Fibroblast of skin of back (primary cell): ENCODE measurements at regions not wholly inside any gene's neighbourhood (a gene's known extent, or its start where the extent isn't known, plus 50 kb on each side); places are given as distances from the start of the nearest gene placed in this dataset.

Source experiments
- DNase-seq: peaks from one replicate; pipeline ENCODE4 v3.0.0-alpha.2; 2013

GRCh38 chr12:125919856-125920470 is 854.7 kb downstream of the AACS start:
- DNase-seq: no peak

- no peak for DNase-seq
Measured at GRCh38 chr12:125922330-125922729, 857.1 kb downstream of the AACS start.

GRCh38 chr12:125936502-125936901 is 871.3 kb downstream of the AACS start:
- no peak for DNase-seq

GRCh38 chr12:125944446-125944845 is 879.2 kb downstream of the AACS start:
- DNase-seq: no peak

- DNase-seq: no peak
Measured at GRCh38 chr12:125949471-125949870, 884.2 kb downstream of the AACS start.

- DNase-seq: no peak
Measured at GRCh38 chr12:125954362-125954761, 889.1 kb downstream of the AACS start.

GRCh38 chr12:125956186-125956585 is 891.0 kb downstream of the AACS start:
- DNase-seq: no peak

GRCh38 chr12:125966641-125967040 is 901.4 kb downstream of the AACS start:
- DNase-seq: no peak

- no peak for DNase-seq
Measured at GRCh38 chr12:125968413-125968812, 903.2 kb downstream of the AACS start.

- DNase-seq: no peak
Measured at GRCh38 chr12:125971981-125972380, 906.7 kb downstream of the AACS start.

- no peak for DNase-seq
Measured at GRCh38 chr12:125978286-125978685, 913.1 kb downstream of the AACS start.

- DNase-seq: no peak
Measured at GRCh38 chr12:125981610-125982253, 916.5 kb downstream of the AACS start.

GRCh38 chr12:125983094-125983783 is 918.0 kb downstream of the AACS start:
- DNase-seq: no peak

- DNase-seq: no peak
Measured at GRCh38 chr12:125983784-125984500, 918.7 kb downstream of the AACS start.

- DNase-seq: no peak
Measured at GRCh38 chr12:125988545-125988944, 923.3 kb downstream of the AACS start.

GRCh38 chr12:125989696-125990095 is 924.5 kb downstream of the AACS start:
- no peak for DNase-seq

- DNase-seq: no peak
Measured at GRCh38 chr12:125996443-125996842, 931.2 kb downstream of the AACS start.

GRCh38 chr12:125999628-126000027 is 934.4 kb downstream of the AACS start:
- no peak for DNase-seq

GRCh38 chr12:126019385-126019784 is 954.1 kb downstream of the AACS start:
- no peak for DNase-seq

GRCh38 chr12:126021675-126022074 is 956.4 kb downstream of the AACS start:
- DNase-seq: no peak

- DNase-seq: no peak
Measured at GRCh38 chr12:126027825-126028224, 962.6 kb downstream of the AACS start.

GRCh38 chr12:126030573-126030972 is 965.3 kb downstream of the AACS start:
- DNase-seq: no peak

- no peak for DNase-seq
Measured at GRCh38 chr12:126033751-126034150, 968.5 kb downstream of the AACS start.
